NCI-H446 treated with DMSO at 0.1 percent for 48 hours (cell line): ENCODE measurements at regions not wholly inside any gene's neighbourhood (a gene's known extent, or its start where the extent isn't known, plus 50 kb on each side); places are given as distances from the start of the nearest gene placed in this dataset.

ENCODE experiments used
- DNase-seq: peaks from one replicate; lab custom pipeline; 2025; lab: John Stamatoyannopoulos, UW

DNA sequence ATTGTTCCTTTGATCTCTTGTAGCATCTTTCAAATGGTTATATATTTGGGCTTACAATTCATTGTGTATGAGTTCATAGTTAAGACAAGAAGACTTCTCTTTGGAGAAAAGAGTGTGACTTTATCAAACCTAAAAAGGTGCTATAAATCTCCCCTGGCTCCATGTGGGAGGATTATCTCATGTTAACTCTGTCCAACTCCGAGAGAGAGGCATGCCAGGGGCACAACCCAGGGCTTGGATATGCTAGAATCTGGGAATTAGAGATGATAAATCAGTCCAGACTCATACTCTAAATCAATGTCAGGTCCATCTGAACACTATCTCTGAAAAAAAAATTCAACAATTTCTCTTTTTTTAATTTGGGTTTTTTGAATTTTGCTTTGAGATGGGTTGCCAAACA lies 462.8 kb downstream of the TUSC7 start:
- DNase-seq, result no peak

DNA sequence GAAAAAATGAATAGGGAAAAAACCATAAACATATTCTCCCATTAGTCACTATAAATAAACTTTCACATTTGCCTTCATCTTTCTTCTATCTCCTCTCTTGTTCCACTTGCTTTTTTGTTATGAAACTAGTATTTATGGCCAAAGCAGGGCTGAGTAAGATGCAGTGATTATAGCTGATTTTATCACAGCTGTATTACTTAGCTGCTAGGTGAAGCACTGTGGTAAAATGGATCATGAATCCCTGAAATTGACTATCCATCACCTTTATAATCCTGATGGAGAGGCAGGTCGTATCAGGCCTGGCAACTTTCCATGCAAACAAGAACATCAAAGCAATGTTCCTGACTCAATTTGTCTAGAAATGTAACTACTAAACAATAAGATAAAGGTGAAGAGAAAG lies 471.6 kb downstream of the TUSC7 start:
- DNase-seq, result no peak

DNA sequence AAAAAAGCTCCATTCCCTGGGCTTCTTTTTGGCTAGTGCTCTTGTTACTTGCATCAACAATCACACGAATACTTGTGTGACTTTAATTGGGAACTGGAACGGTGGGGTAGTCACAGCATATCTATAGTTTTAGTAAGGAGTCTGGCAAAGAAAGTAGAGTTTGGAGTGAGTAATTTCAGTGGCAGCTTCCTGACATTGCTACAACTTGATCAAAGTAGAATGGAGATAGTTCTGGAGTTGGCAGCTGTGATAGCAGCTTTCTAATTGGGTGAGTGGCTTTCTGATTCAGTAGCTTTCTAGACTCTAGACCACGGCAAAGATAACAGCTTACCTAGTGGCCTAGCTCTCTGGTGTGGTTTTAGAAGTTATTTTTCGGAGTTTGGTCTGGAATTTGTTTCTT lies 475.0 kb downstream of the TUSC7 start:
- no peak for DNase-seq

DNA sequence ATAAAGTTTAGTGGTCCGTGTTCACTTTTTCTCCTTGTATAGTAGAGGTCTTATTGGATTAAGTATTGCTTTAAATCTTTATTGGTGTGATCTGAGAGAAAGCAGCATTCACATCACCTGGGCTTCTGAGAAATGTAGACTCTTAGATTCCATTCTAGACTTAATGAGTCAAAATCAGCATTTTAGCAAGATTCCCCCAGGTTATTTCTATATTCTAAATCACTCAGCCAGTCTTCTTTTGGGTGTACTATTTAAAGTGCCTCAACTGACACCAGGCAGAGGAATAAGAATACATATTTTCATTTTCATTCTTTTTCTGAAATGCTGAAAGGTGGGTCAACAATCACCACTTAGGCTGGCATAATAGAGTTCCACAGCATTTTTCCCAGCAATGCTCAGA lies 481.7 kb downstream of the TUSC7 start:
- DNase-seq, result no peak

DNA sequence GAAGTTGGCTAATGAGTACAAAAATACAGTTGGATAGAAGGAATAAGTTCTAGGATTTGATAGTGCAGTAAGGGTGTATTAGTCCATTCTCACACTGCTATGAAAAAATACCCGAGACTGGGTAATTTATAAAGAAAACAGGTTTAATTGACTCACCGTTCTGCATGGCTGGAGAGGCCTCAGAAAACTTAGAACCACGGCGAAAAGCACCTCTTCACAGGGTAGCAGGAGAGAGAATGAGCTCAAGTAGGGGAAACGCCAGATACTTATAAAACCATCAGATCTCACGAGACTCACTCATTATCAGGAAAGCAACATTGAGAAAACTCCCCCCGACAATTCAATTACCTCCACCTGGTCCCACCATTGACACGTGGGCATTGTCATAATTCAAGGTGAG lies 483.3 kb downstream of the TUSC7 start:
- no peak for DNase-seq

DNA sequence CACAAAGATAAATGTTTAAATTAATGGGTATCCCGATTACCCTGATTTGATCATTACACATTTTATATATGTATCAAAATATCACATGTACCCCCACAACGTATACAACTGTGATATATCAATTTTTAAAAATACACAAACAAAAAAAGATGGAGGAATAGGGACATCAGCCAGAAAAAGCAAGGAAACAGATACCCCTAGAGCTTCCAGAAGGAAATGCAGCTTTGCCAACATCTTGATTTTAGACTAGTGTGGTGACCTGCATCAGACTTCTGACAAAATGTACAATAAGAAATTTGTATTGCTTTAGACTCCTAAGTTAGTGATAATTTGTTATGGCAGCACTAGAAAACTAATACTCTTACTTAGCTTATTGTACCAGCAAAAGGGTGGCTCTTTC lies 483.8 kb downstream of the TUSC7 start:
- no peak for DNase-seq

DNA sequence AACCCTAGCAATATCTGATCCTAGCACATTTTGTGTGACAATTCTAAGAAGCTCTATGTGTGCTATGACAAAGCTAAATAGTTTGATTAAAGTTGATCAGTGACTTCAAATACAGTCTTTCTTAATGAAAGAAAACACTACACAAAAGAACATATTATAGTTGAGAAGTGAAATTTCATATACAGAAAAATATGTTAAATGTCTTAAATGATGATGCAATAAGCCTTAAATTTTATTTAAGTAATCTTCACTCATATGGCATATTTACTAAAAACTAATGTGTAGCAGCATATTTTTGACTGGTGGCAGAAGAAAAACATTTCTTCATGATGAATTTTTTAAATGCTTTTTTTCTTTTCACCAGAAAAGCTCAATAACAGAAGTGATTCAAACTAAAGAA lies 485.5 kb downstream of the TUSC7 start:
- DNase-seq, result no peak

DNA sequence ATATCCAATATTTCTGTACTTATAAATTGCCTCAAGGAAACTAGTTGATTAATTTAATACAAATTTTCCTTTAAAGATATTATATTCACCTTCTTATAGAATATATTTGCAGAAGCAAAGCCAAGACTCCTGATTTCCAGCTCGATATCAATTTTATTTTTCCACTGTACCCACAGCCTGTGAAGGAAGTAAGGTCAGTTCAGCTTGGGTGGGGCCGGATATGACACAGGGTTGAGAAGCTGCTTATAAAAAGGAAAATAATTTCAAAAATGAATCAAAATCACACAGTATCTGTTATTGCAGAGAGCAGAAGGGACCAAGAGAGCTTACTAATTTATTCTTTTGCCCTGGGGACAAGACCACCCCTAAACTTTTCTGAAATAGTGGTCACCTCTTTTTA lies 491.4 kb downstream of the TUSC7 start:
- no peak for DNase-seq

DNA sequence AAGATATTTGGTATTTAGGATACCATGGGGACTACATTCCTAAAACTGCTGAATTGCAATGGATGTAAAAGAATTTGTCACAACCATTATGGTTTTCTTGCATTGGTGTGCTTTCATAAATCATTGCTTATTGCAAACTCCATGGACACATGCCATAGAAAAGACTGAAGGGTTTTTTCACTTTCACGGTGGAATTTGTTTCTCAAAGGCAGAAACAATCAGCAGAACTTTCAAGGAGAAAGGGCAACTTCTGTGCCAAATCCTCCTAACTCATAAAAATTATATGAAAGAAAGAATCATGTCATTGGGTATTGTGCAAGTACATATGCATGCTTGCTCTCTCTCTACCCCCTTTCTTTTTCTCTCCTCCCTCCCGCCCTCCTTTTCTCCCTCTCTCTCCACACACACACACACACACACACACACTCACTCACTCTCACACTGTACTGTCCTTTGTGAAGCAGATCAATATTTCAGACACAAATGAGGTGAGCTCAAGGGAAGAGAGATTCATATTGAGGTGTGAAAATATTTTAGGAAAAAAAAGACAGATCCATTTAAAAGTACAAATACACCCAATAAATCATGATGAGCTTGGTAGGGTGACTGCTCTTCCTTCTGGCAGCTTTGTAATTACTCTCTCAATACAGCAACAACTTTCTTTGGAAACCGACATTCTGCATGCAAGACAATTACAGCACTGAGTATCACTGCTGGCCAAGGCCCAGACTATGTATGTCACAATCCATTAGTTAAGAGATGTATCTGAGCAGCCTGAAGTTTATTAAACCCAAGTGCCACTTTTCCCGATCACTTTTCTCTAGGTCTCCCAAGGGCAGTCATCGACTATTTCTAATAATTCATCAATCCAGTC lies 492.6 kb downstream of the TUSC7 start:
- no peak for DNase-seq

DNA sequence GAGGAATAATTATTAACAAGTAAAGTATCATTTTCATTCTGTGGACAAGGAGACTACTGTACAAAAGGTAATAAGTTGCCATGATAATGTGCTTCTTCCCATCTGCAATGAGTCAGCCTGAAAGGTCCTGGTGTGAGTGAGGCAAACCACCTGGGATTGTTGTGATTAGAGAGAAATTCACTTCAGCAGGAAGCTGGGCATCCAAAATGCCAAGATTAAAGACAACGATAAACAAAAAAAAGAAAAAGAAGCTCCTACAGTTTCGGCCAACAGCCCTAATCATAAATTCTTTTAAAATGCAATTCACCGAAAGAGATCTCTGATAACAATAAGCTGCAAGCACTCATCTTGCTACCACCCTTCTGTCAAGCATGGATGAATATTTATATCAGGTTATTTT lies 507.8 kb downstream of the TUSC7 start:
- DNase-seq, result no peak

DNA sequence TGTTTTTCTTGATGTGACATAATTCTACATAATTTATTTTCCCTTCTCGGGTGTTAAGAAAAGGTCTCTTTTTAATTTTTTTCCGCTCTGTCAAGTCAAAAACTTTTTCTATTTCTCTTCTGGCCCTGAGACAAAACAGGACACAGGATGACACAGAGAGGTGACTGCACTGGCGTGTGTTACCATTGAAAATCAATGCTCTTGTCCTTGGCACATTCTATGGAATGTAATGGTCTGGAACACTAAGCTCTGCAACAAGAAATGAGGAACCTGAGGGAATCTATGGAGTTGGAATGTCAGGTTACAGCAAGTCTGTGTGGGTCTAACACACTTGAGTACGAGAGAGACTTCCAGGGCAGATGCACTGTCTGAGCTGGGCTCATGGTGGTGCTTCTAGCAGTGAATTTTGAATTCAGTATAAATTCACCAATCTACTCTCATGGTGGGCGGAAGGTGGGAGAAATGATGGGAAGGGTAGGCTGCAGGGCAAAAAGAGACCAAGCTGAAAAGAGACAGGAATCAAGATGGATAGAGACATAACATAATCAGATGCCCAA lies 508.3 kb downstream of the TUSC7 start:
- DNase-seq, result peak; percentile 33

DNA sequence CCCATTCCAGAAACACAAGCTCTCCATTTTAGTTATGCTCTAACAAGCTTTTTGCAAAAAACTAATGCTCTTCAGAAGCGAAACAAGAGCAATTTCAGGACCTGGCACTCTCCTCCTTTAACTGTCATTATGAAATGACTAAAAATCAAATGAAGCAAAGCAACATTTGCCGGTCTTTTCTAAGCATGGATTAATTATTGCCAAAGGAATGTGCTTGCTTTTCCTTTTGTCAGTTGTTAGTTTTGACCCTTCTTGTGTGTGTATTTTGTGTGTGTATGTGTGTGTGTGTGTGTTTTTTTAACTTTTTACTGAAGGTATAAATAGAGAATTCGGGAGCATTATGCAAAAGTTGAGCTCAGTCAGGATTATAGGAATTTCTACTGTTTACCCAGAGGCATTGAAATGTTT lies 509.1 kb downstream of the TUSC7 start:
- DNase-seq, result peak; percentile 25

DNA sequence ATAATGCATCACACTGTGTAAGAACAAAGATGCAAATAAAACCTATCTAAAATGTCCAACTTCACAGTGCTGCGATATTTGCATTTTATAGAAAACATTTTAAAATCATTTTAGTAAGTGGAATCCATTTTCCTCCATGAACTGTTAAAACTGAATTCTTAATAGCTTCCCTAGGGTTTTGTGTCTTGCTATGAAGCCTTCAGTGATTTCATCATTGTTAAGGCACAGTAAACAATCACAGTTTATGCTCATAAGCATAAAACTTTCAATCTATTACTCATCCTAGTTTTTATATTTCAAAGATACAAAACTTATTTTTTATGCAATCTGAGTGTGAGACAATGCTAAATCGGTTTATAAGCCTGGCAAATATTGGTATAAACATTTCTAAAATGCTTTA lies 509.7 kb downstream of the TUSC7 start:
- DNase-seq, result no peak

DNA sequence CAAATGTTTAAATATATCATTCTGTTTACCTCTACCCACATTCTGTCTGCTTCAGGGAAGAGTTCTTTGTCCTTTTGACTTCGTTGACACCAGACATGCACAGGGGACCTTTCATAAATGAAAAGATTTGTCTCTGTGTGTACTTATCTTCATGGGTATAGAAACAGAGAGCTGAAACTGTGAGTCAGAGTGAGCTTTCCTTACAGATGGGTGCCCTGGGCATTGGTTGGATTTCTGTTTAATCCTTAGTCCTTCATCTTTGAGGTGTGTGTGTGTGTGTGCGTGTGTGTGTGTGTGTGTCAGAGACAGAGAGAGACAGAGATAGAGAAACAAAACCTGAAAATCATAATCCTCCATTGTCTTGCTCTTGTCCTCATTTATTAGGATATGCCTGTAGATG lies 517.4 kb downstream of the TUSC7 start:
- no peak for DNase-seq

DNA sequence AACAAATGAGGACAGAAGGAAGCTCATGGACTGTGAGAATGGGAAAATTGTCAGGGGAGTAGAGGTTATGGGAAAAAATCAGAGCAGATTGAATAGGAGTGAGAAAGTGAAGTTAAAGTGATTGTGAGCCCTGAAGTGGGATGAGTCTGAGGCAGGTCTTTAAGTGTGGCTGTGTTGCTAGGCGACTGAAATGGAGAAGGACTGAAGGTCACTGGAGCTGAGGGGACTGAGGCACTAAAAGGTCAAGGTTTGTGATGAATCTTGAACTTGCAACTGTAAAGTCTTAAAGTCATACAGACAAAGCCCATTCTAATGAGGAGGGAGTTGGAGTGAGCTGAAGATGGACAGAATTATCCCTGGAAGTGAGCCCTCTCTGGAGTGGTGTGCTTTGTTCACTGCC lies 518.9 kb downstream of the TUSC7 start:
- DNase-seq, result no peak

DNA sequence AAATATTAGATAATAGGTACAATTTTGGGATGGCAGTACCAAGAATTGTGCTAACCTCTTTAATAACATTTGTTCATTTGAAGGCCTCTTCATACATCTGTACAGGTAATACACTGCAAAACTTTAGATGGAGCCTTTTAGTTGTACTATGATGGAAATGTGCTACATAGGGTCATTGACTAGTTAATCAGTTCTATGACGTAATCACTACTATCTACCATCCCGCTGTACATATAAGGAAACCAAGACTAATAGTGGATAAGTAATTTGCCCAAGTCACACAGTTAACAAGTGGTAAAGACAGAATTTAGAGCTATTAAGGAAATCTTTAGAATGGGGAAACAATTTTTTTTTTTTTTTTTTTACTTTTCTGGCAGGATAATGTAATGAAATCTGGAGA lies 521.3 kb downstream of the TUSC7 start:
- DNase-seq, result no peak

DNA sequence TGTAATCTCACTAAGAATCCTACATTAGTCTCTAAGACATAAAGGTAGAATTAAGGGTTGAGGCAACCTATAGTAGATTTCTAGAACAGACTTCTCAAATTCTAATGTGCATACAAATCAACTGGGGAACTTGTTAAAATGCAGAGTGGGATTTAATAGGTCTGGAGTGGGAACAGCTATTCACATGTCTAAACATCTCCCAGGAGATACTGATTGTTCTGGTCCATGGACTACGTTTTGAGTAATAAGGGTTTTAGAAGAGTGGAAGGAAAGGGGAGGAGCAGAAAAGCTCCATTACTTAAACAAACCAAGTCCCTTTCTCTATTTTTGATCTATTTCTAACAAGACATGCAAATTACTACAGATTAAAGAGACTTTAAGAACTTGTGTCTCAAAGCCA lies 524.8 kb downstream of the TUSC7 start:
- DNase-seq, result no peak

DNA sequence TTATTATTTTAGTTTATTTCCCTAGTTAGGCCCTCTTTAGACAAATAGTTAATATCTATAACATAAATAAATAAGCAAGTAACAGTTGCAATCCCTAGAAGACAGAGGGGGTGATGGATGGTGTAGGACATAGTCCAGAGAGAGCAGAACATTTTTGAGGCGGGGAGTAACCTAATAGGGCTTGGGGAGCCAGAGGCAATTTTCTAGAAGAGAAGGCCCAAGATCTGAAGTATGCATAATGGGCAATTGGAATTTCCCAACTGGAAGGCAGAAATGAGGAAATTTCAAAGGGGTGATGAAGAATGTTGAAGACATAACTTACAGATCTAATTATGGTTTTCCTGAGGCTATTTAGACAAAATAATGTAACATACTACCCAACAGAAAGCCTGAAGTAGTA lies 525.7 kb downstream of the TUSC7 start:
- no peak for DNase-seq

DNA sequence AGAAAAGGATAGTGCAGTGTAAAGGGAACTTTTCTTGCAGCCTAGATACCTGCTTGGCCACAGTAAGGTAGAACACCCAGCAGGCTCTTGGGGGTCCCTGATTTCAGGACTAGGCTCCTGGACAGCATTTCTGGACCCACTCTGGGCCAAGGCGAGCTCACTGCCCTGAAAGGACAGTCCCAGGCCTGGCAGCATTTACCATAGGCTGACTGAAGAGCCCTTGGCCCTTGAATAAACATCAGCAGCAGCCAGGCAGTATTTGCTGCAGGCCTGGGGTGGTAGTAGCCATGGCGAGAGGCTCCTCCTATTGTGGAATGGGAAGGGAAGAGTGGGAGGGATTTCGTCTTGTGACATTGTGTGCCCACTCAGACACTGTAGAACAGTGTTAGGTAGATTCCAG lies 529.2 kb downstream of the TUSC7 start:
- no peak for DNase-seq

DNA sequence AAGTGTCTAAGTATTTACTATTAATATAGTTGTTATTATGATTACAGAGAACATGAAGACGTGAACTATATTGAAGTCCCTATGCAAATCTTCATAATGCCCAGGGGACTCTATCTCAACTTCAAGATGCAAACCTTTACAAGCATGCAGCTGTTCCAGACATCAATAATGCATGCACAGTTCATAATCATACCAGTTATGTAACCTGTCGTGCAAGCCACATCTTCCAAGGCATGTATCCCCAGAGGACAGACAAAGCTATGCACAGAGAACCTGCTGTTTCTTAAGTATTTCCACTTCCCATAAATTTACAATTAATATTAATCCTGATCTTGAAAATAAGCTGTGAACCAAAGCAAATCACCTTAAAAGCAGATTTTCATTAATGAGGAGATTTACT lies 534.1 kb downstream of the TUSC7 start:
- no peak for DNase-seq

DNA sequence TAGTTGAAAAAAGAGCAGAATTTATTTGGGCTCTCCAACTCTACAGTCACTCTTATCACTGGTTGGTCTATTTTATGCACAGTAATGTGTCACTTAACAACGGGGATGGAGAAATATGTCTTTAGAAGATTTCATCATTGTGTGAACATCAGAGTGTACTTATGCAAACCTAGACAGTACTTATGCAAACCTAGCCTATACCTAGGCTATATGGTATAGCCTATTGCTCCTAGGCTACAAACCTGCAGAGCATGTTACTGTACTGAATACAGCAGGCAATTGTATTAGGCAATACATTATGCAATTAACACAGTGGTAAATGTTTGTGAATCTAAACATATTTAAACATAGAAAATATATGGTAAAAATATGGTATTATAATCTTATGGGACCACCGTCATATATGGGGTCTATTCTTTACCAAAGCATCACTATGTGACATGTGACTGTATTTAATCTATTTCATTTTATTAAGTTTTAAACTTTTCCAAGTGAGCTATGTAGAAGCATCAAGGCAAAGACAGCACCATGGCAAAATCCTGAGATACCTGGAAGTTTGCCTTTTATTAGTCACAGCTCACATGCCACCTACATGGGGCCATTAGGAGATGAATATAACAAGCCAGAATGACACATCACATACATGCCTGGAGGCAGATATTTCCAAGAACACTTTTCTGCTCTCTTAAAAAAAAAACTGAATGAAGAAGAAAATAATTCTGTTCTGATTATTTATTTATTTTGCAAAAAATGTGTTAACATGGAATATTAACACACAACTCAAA lies 537.4 kb downstream of the TUSC7 start:
- DNase-seq, result no peak

DNA sequence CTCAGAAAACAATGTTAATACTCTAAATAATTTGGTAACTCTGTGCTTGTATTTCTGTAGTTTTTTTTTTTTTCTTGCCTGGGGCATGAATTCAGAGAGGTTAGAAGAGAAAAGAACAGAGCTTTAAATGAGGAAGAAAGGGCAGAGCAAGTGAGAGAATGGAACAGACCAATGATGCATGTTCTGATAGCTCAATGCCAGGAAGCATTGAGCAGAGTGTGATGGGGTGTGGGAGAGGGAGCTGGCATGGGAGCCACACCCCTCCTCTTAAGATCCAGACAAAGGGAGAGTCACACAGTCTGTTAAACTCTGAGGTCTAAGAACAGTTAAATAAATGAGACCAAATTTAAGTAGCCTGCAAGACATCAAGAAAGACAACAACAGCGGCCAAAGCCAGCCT lies 538.6 kb downstream of the TUSC7 start:
- no peak for DNase-seq

DNA sequence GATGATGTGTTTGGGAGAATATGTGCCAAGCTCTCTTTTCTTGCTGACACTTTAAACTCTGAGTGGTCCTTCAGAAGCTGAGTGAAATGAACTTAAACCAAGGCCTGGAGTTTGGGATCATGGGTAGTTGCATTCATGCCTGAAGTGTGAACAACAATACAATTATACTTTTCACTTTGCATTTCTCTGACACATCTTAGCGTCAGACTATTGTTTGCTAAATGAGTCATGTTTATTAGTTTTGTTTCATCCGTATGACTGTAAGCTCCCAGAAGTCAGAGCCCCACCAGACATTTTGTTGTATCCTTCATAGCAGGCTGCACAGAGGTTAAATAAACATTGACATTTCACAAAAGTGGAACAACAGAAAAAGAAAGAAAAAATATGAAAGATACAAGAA lies 542.6 kb downstream of the TUSC7 start:
- no peak for DNase-seq
